Astrocyte of the spinal cord (primary cell): ENCODE measurements at regions not wholly inside any gene's neighbourhood (a gene's known extent, or its start where the extent isn't known, plus 50 kb on each side); places are given as distances from the start of the nearest gene placed in this dataset.

ENCODE experiments used
- DNase-seq: peaks from one replicate; pipeline ENCODE4 v3.0.0; 2011; ENCODE audit warnings: low read depth, low spot score
- H3K4me3 ChIP-seq: 2 replicates; pipeline ENCODE4 v1.5.1; 2011; ENCODE audit warnings: low read depth, mild to moderate bottlenecking, low read length, moderate library complexity
- in situ Hi-C: cut with HindIII; loops from 2 replicates; pipeline ENCODE4 v1.10.0; 2017; ENCODE audit warnings: low sequenced_read_pairs
- TF ChIP-seq, protein P1 (sequence below): IDR thresholded peaks from 2 replicates; pipeline ENCODE4 v1.5.1; 2012; ENCODE audit warnings: low read depth, mild to moderate bottlenecking, low read length, inconsistent platforms

DNA sequence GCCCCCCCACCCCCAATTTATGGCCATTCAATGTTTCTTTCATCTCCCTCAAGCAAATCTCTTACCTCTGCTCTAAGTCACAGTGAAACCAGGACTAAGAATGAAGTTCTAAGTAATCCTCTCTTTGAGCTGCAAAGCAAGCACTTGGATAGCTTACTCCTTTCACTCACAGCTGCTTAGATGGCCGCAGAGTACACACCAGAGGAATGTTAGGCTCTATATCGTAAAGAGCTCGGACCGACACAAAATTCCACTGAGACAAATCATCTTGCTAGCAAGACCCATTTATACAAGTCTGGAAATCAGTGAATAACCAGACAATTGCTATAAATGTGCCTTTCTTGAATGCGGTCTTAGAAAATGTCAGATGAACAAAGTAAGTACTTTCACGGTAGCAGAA is 135.0 kb downstream of the IDS start:
- in situ Hi-C loops, result no loop called here
- TF ChIP-seq, protein P1, sequence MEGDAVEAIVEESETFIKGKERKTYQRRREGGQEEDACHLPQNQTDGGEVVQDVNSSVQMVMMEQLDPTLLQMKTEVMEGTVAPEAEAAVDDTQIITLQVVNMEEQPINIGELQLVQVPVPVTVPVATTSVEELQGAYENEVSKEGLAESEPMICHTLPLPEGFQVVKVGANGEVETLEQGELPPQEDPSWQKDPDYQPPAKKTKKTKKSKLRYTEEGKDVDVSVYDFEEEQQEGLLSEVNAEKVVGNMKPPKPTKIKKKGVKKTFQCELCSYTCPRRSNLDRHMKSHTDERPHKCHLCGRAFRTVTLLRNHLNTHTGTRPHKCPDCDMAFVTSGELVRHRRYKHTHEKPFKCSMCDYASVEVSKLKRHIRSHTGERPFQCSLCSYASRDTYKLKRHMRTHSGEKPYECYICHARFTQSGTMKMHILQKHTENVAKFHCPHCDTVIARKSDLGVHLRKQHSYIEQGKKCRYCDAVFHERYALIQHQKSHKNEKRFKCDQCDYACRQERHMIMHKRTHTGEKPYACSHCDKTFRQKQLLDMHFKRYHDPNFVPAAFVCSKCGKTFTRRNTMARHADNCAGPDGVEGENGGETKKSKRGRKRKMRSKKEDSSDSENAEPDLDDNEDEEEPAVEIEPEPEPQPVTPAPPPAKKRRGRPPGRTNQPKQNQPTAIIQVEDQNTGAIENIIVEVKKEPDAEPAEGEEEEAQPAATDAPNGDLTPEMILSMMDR, result no peak
- H3K4me3 ChIP-seq, result no peak overlapping the region
- DNase-seq, result peak; percentile 48

DNA sequence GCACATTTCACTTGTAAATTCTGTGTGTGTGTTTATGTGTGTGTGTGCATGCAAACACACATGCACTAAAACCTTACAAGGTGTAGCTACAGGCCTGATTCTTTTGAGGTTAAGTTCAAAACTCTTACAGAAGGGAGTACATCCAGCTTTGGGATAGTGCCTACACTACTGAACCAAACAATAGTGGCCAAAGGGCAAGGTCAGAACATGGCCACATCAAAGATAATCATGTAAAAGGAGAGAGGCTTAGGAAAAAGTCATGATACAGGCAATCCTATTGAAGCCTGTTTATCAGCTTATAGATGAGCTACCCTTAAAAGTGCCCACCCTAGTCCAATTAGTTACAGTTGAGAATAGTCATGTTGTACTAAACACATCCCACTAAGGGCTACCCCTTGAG is 139.6 kb downstream of the IDS start:
- H3K4me3 ChIP-seq, result no peak overlapping the region
- in situ Hi-C loops, result no loop called here
- TF ChIP-seq, protein P1, result no peak
- DNase-seq, result no peak

DNA sequence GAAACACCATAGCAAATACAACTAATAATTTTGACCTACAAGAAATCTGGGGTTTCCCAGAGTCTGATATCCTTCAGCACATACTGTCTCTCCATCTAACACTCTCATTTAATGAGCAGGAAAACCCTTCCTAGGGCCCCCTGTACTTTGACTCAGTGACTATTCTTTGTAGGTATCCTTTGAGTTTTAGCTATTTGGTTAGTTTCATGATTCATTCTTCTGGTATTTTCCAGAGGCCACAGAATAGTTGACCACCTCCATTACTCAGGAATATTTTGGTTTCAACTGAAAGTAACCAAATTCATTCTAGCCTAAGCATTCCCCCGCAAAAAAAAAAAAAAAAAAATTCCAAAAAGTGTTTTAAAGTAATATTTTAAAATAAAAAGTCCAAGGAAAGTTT is 140.0 kb downstream of the IDS start:
- TF ChIP-seq, protein P1, result no peak
- in situ Hi-C loops, result no loop called here
- H3K4me3 ChIP-seq, result no peak overlapping the region
- DNase-seq, result peak; percentile 73

DNA sequence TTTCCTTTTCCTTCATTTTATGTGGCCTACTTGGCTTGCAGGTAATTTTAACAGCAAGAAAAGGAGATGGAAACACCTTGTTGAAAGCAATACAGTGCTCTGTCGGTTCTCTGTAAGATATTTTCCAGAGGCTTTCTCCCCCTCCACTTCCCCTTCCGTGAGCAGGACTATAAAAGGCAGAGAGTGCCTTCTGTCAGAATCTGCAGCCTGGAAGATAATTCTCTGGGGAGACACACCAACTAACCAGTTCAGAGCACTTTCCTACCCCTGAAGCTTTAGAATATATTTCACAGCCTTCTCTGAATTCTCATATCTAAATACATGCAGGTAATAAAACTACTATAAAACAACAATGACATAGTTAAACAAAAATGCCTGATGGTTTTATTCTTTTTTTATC is 141.1 kb downstream of the IDS start:
- H3K4me3 ChIP-seq, result no peak overlapping the region
- in situ Hi-C loops, result no loop called here
- DNase-seq, result no peak
- TF ChIP-seq, protein P1, result no peak

DNA sequence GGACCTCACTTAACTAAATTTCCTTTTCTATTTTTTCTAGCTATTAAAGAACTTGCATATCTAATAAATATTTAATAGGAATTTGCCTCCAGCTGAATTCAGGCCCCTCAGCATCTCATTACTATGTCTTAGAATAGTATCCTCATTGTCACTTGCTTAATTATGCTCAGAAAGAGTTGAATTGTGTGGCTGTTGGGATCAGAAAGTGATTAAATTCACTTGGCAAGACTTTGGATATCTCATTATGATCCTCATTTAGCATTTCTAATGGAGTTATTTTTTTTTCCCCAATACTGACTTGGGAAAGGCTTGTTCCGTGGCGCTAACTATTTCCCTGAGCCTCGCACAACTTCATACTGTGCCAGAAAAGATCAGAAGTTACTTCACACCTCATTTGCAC is 158.8 kb downstream of the IDS start:
- in situ Hi-C loops, result no loop called here
- TF ChIP-seq, protein P1, result no peak
- DNase-seq, result no peak
- no peak overlapping the region for H3K4me3 ChIP-seq

DNA sequence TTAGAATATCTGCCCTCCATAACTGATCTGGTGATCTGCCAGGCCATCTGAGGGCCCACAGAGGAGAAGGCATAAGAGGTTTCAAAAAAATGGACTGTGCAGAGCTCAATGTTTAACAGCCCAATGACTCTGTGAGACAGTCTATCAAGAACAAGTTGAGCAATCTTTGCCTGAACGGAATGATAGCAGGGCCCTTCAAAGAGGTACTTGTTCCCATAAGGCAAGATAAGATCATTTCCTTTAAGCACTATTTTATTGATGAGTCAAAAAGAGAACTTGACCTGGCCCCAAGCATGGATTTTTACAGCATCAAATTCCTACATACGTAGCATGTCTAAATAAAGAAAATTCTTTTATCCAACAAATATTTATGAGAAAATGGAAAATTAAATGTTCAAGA is 182.8 kb downstream of the IDS start:
- TF ChIP-seq, protein P1, result no peak
- H3K4me3 ChIP-seq, result no peak overlapping the region
- in situ Hi-C loops, result no loop called here
- no peak for DNase-seq

DNA sequence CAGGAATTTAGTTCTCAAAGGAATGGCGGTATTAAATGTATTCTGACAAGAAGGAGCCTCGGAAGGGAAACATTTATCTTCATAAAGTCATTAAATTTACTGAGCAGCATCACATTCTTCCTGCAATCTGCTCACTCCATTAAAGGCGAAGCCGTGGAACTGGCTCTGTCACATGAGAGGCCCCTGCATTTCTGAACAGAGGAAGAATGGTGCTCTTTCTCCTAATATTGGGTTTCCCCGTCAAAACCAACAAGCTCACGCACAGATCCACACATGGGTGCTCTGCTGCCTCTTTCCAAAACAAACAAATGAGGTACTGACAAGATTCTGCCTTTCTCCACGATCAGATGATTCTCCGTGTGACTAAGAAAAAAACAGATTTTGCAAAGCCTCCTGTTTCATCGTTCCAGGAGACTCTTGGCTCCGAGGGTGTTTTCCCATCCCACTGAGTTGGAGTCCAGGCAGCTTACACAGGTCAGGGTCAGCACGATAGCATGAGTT is 191.2 kb downstream of the IDS start:
- no peak overlapping the region for H3K4me3 ChIP-seq
- in situ Hi-C loops, result no loop called here
- peak; percentile 23 for DNase-seq
- TF ChIP-seq, protein P1, result no peak
